ENCODE measurements at regions not wholly inside any gene's neighbourhood (a gene's known extent, or its start where the extent isn't known, plus 50 kb on each side); places are given as distances from the start of the nearest gene placed in this dataset.

GRCh38 chr2:116680256-116680936 lies 1134.1 kb upstream of the DDX18 start:
- no peak overlapping the region for H3K9ac ChIP-seq (ENCODE audit: low read length)
- H4K20me1 ChIP-seq (ENCODE audit: insufficient read depth), result no peaks in the 10 kb centered on the region
- H2AFZ ChIP-seq (ENCODE audit: low read depth, low read length, poor library complexity, severe bottlenecking), result no peak overlapping the region
- H3K79me2 ChIP-seq (ENCODE audit: insufficient read depth, low read length), result no peaks in the 10 kb centered on the region
- no peak overlapping the region for H3K4me2 ChIP-seq (ENCODE audit: low read length)
- no peaks in the 10 kb centered on the region for H3K9me2 ChIP-seq (ENCODE audit: insufficient read depth)
- no peaks in the 10 kb centered on the region for H3K36me3 ChIP-seq (ENCODE audit: control insufficient read depth in 1 of 2, insufficient read depth in 2 of 2, low read length in 2 of 2)
- H3K27me3 ChIP-seq (ENCODE audit: insufficient read depth, low read length), result no peaks in the 10 kb centered on the region
- no TSS peak for BruUV-seq (replicated peaks)
- CTCF ChIA-PET, result no interaction called here
- POLR2A ChIA-PET, result no interaction called here
- H3K9me3 ChIP-seq (ENCODE audit: control insufficient read depth in 1 of 2, insufficient read depth in 1 of 2, low read depth in 1 of 2, low read length in 2 of 2), result peaks cover 0 to 16% of the 10 kb centered on the region in 2 experiments; a peak in 2 of 4 replicates
- no peaks in the 10 kb centered on the region for H3K4me1 ChIP-seq (ENCODE audit: control insufficient read depth in 1 of 2, insufficient read depth in 2 of 2, low read length in 2 of 2)
- no peak for TF ChIP-seq CBX3 (IDR thresholded peaks at IDR 0.05; ENCODE audit: low read depth)
- no peak for TF ChIP-seq SP1 (IDR thresholded peaks at IDR 0.05; ENCODE audit: low read depth)
- no peak for TF ChIP-seq ATF3 (IDR thresholded peaks at IDR 0.05)
- no peak for TF ChIP-seq EZH2 (IDR thresholded peaks at IDR 0.05)
- TF ChIP-seq REST (IDR thresholded peaks at IDR 0.05; ENCODE audit: low read depth), result no peak
- TF ChIP-seq SRF (IDR thresholded peaks at IDR 0.05; ENCODE audit: low read depth), result no peak
- no peak for TF ChIP-seq POLR2A (IDR thresholded peaks at IDR 0.05; ENCODE audit: borderline replicate concordance, extremely low read depth, insufficient read depth, insufficient read length)
- no peak for TF ChIP-seq EZH2phosphoT487 (IDR thresholded peaks at IDR 0.05; ENCODE audit: borderline replicate concordance)
- no peak for TF ChIP-seq MAX (IDR thresholded peaks at IDR 0.05)
- TF ChIP-seq JUND (IDR thresholded peaks at IDR 0.05), result no peak
- TF ChIP-seq CTCF (IDR thresholded peaks at IDR 0.05 in 2 of 3, conservative IDR thresholded peaks at IDR 0.05 in 1 of 3; ENCODE audit: borderline replicate concordance in 1 of 3, insufficient read depth in 1 of 3, low read depth in 2 of 3, low read length in 2 of 3), result no peak
- no peak for TF ChIP-seq POLR2AphosphoS5 (IDR thresholded peaks at IDR 0.05; ENCODE audit: low read depth, low read length)
- no peak for TF ChIP-seq FOSL1 (IDR thresholded peaks at IDR 0.05; ENCODE audit: low read depth)
- TF ChIP-seq RAD21 (IDR thresholded peaks at IDR 0.05; ENCODE audit: low read depth), result no peak
- TF ChIP-seq EGR1 (IDR thresholded peaks at IDR 0.05; ENCODE audit: low read depth), result no peak
- TF ChIP-seq YY1 (IDR thresholded peaks at IDR 0.05; ENCODE audit: extremely low read depth, insufficient replicate concordance, low read depth, low read length), result no peak
- TF ChIP-seq SIN3A (IDR thresholded peaks at IDR 0.05; ENCODE audit: low read depth), result no peak
- TF ChIP-seq ZBTB33 (IDR thresholded peaks at IDR 0.05; ENCODE audit: extremely low read depth, insufficient replicate concordance, low read length), result no peak
- no peak for TF ChIP-seq ZNF274 (IDR thresholded peaks at IDR 0.05; ENCODE audit: low read depth, low read length)
- ATAC-seq (no peak), DNase-seq (ENCODE audit: low read depth, low spot score) (no peak)
- H3K27ac ChIP-seq (ENCODE audit: low read depth, low read length), result no peak overlapping the region
- intact Hi-C loops (cut with micrococcal nuclease), result no loop called here
- H3K4me3 ChIP-seq (replicated peaks in 1 of 2; ENCODE audit: low read depth in 1 of 2, low read length in 2 of 2), result no peak overlapping the region
- RAD21 ChIA-PET (ENCODE audit: low non-redundant PET in 1 of 2, low total read pairs in 2 of 2, uncharacterized antibody in 2 of 2, unreplicated experiment in 2 of 2), result no interaction called here
